ENCODE measurements at regions not wholly inside any gene's neighbourhood (a gene's known extent, or its start where the extent isn't known, plus 50 kb on each side); places are given as distances from the start of the nearest gene placed in this dataset.

GRCh38 chr13:50409220-50409619 lies 394.0 kb downstream of the KCNRG start:
- Histone ChIP-seq H3K27me3 (no peaks in the 10 kb centered on the region), H3K4me1 (ENCODE audit: insufficient read depth) (no peaks in the 10 kb centered on the region), H3K36me3 (no peaks in the 10 kb centered on the region), H3K4me3 (no peak overlapping the region), H3K9me3 (no peaks in the 10 kb centered on the region), H3K27ac (no peak overlapping the region)
- DNase-seq, result no peak
- intact Hi-C loops (cut with DNase I), result no loop called here
- TF ChIP-seq CTCF (IDR thresholded peaks at IDR 0.05) (no peak), EP300 (IDR thresholded peaks at IDR 0.05) (no peak), POLR2A (IDR thresholded peaks at IDR 0.05) (no peak)
- WGBS, 3 donors, result 93 to 100% (median 94%) methylated on average over 2 of the region's 2 CpGs

- Histone ChIP-seq H3K36me3 (no peaks in the 10 kb centered on the region), H3K27ac (no peak overlapping the region), H3K4me3 (no peak overlapping the region), H3K4me1 (ENCODE audit: insufficient read depth) (no peaks in the 10 kb centered on the region), H3K27me3 (no peaks in the 10 kb centered on the region), H3K9me3 (no peaks in the 10 kb centered on the region)
- WGBS, 3 donors, result 50 to 59% (median 55%) methylated on average over 5 of the region's 5 CpGs
- intact Hi-C loops (cut with DNase I), result loop anchor here in 1 of 4 donors (5.0 kb wide), 1 partner anchor 971 kb away; no protein-coding TSS in a partner anchor
- TF ChIP-seq EP300 (IDR thresholded peaks at IDR 0.05), result no peak
- TF ChIP-seq CTCF (IDR thresholded peaks at IDR 0.05), result no peak
- TF ChIP-seq POLR2A (IDR thresholded peaks at IDR 0.05), result no peak
- no peak for DNase-seq
These were observed 395.9 kb downstream of the KCNRG start for GRCh38 chr13:50410921-50411746.

GRCh38 chr13:50412046-50412617 lies 396.9 kb downstream of the KCNRG start:
- H3K27me3 ChIP-seq, result no peaks in the 10 kb centered on the region
- TF ChIP-seq CTCF (IDR thresholded peaks at IDR 0.05) (no peak), POLR2A (IDR thresholded peaks at IDR 0.05) (no peak), EP300 (IDR thresholded peaks at IDR 0.05) (no peak)
- no peaks in the 10 kb centered on the region for H3K4me1 ChIP-seq (ENCODE audit: insufficient read depth)
- H3K36me3 ChIP-seq, result no peaks in the 10 kb centered on the region
- DNase-seq, result no peak
- intact Hi-C loops (cut with DNase I), result loop anchor here in 1 of 4 donors (5.0 kb wide), 1 partner anchor 970 kb away; no protein-coding TSS in a partner anchor
- no peaks in the 10 kb centered on the region for H3K9me3 ChIP-seq
- H3K4me3 ChIP-seq, result no peak overlapping the region
- no peak overlapping the region for H3K27ac ChIP-seq
- WGBS, 3 donors, result 80 to 90% (median 87%) methylated on average over 4 of the region's 4 CpGs

GRCh38 chr13:50414640-50415039 lies 399.4 kb downstream of the KCNRG start:
- Histone ChIP-seq H3K4me3 (no peak overlapping the region), H3K4me1 (ENCODE audit: insufficient read depth) (no peaks in the 10 kb centered on the region), H3K27me3 (no peaks in the 10 kb centered on the region), H3K9me3 (no peaks in the 10 kb centered on the region), H3K27ac (no peak overlapping the region), H3K36me3 (no peaks in the 10 kb centered on the region)
- no peak for TF ChIP-seq POLR2A (IDR thresholded peaks at IDR 0.05)
- TF ChIP-seq EP300 (IDR thresholded peaks at IDR 0.05), result no peak
- no peak for TF ChIP-seq CTCF (IDR thresholded peaks at IDR 0.05)
- intact Hi-C loops (cut with DNase I), result loop anchor here in 1 of 4 donors (5.0 kb wide), 1 partner anchor 968 kb away; no protein-coding TSS in a partner anchor
- WGBS, 3 donors, result 89 to 90% (median 90%) methylated on average over 1 of the region's 1 CpG
- DNase-seq, result no peak

All from ovary (tissue), 7 donors.